ENCODE measurements at regions not wholly inside any gene's neighbourhood (a gene's known extent, or its start where the extent isn't known, plus 50 kb on each side); places are given as distances from the start of the nearest gene placed in this dataset.

GRCh38 chr5:174183701-174184100 lies 138.2 kb downstream of the NSG2 start:
- no peaks in the 10 kb centered on the region for H4K20me1 ChIP-seq (ENCODE audit: insufficient read depth, low read length, poor library complexity, severe bottlenecking)
- H3K27me3 ChIP-seq (ENCODE audit: insufficient read depth, low read length, poor library complexity, severe bottlenecking) = no peaks in the 10 kb centered on the region
- H3K9me3 ChIP-seq (ENCODE audit: insufficient read depth, low read depth, low read length) = no peaks in the 10 kb centered on the region
- no peaks in the 10 kb centered on the region for H3K4me1 ChIP-seq (ENCODE audit: insufficient read depth, low read length, poor library complexity, severe bottlenecking)
- no peak overlapping the region for H3K4me2 ChIP-seq (ENCODE audit: low read depth, low read length, poor library complexity, severe bottlenecking)
- TF ChIP-seq EZH2phosphoT487 (IDR thresholded peaks at IDR 0.05; ENCODE audit: borderline replicate concordance) (no peak), CTCF (conservative IDR thresholded peaks at IDR 0.05; ENCODE audit: low read length) (no peak)
- H2AFZ ChIP-seq (ENCODE audit: low read length) = no peak overlapping the region
- H3K9ac ChIP-seq (ENCODE audit: low read depth, low read length, poor library complexity, severe bottlenecking) = no peak overlapping the region
- no peaks in the 10 kb centered on the region for H3K36me3 ChIP-seq (ENCODE audit: insufficient read depth, low read length)
- no peaks in the 10 kb centered on the region for H3K9me2 ChIP-seq (replicated peaks; ENCODE audit: low read depth, low read length)
- H3K4me3 ChIP-seq (ENCODE audit: low read length, poor library complexity, severe bottlenecking) = no peak overlapping the region
- H3K79me2 ChIP-seq (ENCODE audit: insufficient read depth, low read length) = no peaks in the 10 kb centered on the region
- H3F3A ChIP-seq (ENCODE audit: low read depth) = no peaks in the 10 kb centered on the region

GRCh38 chr5:174185506-174185905 lies 140.0 kb downstream of the NSG2 start:
- H4K20me1 ChIP-seq (ENCODE audit: insufficient read depth, low read length, poor library complexity, severe bottlenecking) = no peaks in the 10 kb centered on the region

GRCh38 chr5:174186096-174186695 lies 140.7 kb downstream of the NSG2 start:
- Histone ChIP-seq H3K4me3 (ENCODE audit: low read length, poor library complexity, severe bottlenecking) (no peak overlapping the region), H3K4me1 (ENCODE audit: insufficient read depth, low read length, poor library complexity, severe bottlenecking) (no peaks in the 10 kb centered on the region), H3K9me3 (ENCODE audit: insufficient read depth, low read depth, low read length) (no peaks in the 10 kb centered on the region), H3K4me2 (ENCODE audit: low read depth, low read length, poor library complexity, severe bottlenecking) (no peak overlapping the region), H3K9ac (ENCODE audit: low read depth, low read length, poor library complexity, severe bottlenecking) (no peak overlapping the region), H3K27me3 (ENCODE audit: insufficient read depth, low read length, poor library complexity, severe bottlenecking) (no peaks in the 10 kb centered on the region), H2AFZ (ENCODE audit: low read length) (no peak overlapping the region), H3K36me3 (ENCODE audit: insufficient read depth, low read length) (no peaks in the 10 kb centered on the region), H3F3A (ENCODE audit: low read depth) (no peaks in the 10 kb centered on the region), H3K79me2 (ENCODE audit: insufficient read depth, low read length) (no peaks in the 10 kb centered on the region), H4K20me1 (ENCODE audit: insufficient read depth, low read length, poor library complexity, severe bottlenecking) (no peaks in the 10 kb centered on the region), H3K9me2 (replicated peaks; ENCODE audit: low read depth, low read length) (no peaks in the 10 kb centered on the region)
- TF ChIP-seq EZH2phosphoT487 (IDR thresholded peaks at IDR 0.05; ENCODE audit: borderline replicate concordance) (no peak), CTCF (conservative IDR thresholded peaks at IDR 0.05; ENCODE audit: low read length) (no peak)

More at GRCh38 chr5:174185506-174185905, 140.0 kb downstream of the NSG2 start:
- Histone ChIP-seq H2AFZ (ENCODE audit: low read length) (no peak overlapping the region), H3K36me3 (ENCODE audit: insufficient read depth, low read length) (no peaks in the 10 kb centered on the region), H3K4me2 (ENCODE audit: low read depth, low read length, poor library complexity, severe bottlenecking) (no peak overlapping the region), H3K9me2 (replicated peaks; ENCODE audit: low read depth, low read length) (no peaks in the 10 kb centered on the region), H3K79me2 (ENCODE audit: insufficient read depth, low read length) (no peaks in the 10 kb centered on the region), H3K4me1 (ENCODE audit: insufficient read depth, low read length, poor library complexity, severe bottlenecking) (no peaks in the 10 kb centered on the region), H3F3A (ENCODE audit: low read depth) (no peaks in the 10 kb centered on the region), H3K27me3 (ENCODE audit: insufficient read depth, low read length, poor library complexity, severe bottlenecking) (no peaks in the 10 kb centered on the region), H3K9me3 (ENCODE audit: insufficient read depth, low read depth, low read length) (no peaks in the 10 kb centered on the region), H3K9ac (ENCODE audit: low read depth, low read length, poor library complexity, severe bottlenecking) (no peak overlapping the region), H3K4me3 (ENCODE audit: low read length, poor library complexity, severe bottlenecking) (no peak overlapping the region)
- no peak for TF ChIP-seq EZH2phosphoT487 (IDR thresholded peaks at IDR 0.05; ENCODE audit: borderline replicate concordance)
- TF ChIP-seq CTCF (conservative IDR thresholded peaks at IDR 0.05; ENCODE audit: low read length) = no peak

All from Loucy (cell line).